NOMO-1 (cell line): ENCODE measurements at regions not wholly inside any gene's neighbourhood (a gene's known extent, or its start where the extent isn't known, plus 50 kb on each side); places are given as distances from the start of the nearest gene placed in this dataset.
"Not testable (repeated sequence)": the region's sequence is repeated elsewhere in the genome, so short reads cannot be mapped to it uniquely, and the experiment has no call there.

ENCODE experiments used
- DNase-seq, 2 experiments: peaks; one replicate each; lab custom pipeline; 2025; ENCODE audit not compliant: unreplicated experiment in 2 of 2; lab: John Stamatoyannopoulos, UW

- no peak for DNase-seq
These were observed 234.5 kb downstream of the THBS2 start for GRCh38 chr6:169019111-169019510.

DNA sequence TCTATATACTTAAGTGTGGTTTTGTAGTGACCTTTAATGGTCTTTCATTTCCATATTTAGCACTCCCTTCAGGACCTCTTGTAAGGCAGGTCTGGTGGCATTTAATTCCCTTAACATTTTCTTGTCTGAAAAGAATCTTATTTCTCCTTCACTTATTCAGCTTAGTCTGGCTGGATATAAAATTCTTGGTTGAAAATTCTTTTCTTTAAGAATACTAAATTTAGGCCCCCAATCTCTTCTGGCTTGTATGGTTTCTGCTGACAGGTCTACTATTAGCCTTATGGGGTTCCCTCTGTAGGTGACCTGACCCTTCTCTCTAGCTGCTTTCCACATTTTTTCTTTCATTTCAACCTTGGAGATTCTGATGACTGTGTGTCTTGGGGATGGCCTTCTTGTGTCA, 236.9 kb downstream of the THBS2 start:
- DNase-seq: no peak

GRCh38 chr6:169014211-169015197, 239.1 kb downstream of the THBS2 start:
- no peak for DNase-seq

- no peak for DNase-seq
These were observed 244.0 kb downstream of the THBS2 start for GRCh38 chr6:169009628-169010027.

DNA sequence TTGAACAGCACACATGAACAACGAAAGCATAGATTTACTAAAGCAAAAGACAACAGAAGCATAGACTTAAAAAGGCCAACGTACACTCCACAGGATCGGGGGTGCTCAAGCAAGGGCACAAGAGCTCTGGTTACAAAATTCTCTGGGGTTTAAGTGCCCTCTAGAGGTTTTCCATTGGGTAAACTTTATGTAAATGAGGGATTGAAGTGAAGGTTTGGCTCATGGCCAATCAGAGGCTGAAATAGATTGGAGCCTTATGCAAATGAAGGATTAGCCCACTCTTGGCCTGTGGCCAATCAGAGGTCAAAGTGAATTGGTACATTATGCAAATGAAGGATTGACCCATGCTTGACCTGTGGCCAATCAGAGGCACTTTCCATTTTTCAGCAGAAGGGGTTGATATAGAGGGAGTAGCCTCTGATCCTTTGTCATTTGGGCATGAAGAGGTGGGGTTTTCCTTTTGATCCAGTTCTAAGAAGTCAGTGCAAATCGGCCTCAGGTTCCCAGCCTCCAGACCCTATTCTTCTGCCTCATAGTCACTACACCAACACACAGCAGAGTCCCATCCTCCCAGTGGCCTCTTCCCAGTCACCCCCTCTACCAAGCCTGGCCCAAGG, 244.9 kb downstream of the THBS2 start:
- no peak for DNase-seq

- no peak for DNase-seq
These were observed 248.5 kb downstream of the THBS2 start for GRCh38 chr6:169005166-169005565.

GRCh38 chr6:169000022-169000421, 253.6 kb downstream of the THBS2 start:
- no peak for DNase-seq

DNA sequence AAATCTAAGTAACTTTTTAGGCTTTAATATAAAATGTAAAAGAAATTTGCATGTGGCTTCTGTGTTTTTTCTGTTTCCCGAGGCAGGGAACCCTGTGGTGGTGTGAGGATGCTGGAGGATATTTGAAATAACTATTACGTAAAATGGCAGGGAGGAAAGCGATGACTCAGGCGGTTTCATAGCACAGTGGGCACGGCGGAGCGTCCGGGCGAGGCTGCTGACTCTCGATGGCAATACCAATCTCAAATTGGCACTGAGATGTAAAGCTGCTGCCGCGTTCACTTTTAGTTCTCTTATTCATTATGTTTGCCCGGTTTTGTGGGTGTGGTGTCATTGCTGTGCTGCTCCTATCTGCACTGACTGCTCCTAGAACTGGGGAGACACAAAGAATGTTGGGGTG, 254.3 kb downstream of the THBS2 start:
- DNase-seq: peak; percentile 18 to 59

GRCh38 chr6:168996356-168996625, 257.4 kb downstream of the THBS2 start:
- no peak for DNase-seq

- no peak for DNase-seq
These were observed 257.9 kb downstream of the THBS2 start for GRCh38 chr6:168995526-168996355.

- DNase-seq: no peak
These were observed 258.7 kb downstream of the THBS2 start for GRCh38 chr6:168994956-168995355.

DNA sequence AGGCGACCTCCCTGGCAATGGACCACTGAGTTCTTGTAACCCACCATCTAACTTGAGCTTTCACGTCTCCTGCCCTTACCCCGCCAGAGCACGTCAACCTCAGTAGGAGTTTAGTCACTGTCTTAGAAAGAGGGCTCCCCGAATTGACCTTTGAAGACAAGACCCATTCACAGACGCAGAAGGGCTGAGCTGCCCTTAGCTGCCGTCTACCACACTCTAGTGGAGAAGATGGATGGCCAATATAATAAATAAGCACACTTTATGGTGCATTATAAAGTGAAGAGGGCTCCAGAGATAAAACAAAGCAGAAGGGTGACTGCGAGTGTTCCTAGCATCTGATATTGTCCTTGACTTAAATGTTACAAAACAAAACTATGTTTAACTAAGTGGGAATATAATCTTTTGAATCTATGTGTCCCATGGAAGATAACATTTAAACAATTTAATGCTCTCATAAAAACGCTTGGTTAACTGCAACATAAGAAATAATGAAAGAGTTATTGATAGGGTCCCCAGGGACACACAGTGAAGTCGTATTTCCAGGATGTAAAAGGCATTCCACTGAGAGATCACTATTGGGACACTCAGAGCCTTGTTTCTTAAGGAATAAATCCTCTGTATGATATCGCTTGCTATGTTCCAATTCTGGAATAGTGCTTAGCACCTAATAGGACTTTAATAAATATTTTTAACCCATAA, 261.1 kb downstream of the THBS2 start:
- no peak for DNase-seq

DNA sequence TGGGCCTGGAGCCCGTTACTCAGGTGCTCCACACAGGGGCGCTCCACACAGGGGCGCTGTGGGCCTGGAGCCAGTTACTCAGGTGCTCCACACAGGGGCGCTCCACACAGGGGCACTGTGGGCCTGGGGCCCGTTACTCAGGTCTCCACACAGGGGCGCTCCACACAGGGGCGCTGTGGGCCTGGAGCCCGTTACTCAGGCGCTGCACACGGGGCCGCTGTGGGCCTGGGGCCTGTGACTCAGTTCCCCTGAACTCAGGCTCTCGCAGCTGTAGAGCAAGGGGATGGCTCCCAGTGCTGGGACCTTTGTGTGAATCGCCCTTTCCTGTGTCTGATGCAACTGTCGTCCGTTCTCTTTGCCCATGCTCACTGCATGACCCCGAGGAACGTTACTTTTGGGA, 262.0 kb downstream of the THBS2 start:
- not testable (repeated sequence) for DNase-seq

- DNase-seq: no peak
These were observed 263.5 kb downstream of the THBS2 start for GRCh38 chr6:168990019-168990751.

- no peak for DNase-seq
These were observed 264.2 kb downstream of the THBS2 start for GRCh38 chr6:168989421-168989820.

DNA sequence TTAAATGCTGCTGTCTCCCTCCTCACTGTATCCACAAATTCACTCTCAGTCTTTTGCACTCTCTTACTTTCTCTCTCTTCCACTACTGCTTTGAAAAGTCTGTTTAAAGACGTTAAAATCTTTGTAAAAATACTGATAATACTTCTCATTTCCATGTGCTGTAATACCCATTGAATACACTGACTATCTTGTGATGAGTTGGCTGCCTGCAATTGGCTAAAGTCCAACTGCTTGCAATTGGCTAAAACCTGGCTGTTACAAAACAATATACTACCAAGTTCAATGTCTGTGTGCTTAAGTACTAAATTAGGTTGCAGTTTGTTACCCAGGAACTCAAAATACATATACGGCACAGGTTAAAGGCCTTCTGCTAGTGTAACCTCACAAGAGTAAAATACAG, 264.8 kb downstream of the THBS2 start:
- no peak for DNase-seq

- DNase-seq: no peak
These were observed 265.4 kb downstream of the THBS2 start for GRCh38 chr6:168988280-168988679.

GRCh38 chr6:168985705-168986104, 267.9 kb downstream of the THBS2 start:
- DNase-seq: no peak

DNA sequence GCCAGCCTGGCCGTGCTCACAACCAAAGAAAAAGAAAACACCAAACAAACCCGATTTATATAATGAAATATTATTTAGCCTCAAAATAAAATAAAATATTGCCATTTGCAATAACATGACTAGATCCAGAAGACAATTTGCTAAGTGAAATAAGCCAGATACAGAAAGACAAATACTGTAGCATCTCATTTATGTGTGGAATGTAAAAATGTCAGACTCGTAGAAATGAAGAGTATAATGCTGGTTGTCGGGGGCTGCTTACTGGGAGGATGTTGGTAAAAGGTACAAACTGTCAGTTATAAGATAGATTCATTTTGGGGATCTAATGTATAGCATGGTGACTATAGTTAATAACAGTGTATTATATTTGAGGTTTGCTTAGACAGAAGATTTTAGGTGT, 269.7 kb downstream of the THBS2 start:
- DNase-seq: no peak

DNA sequence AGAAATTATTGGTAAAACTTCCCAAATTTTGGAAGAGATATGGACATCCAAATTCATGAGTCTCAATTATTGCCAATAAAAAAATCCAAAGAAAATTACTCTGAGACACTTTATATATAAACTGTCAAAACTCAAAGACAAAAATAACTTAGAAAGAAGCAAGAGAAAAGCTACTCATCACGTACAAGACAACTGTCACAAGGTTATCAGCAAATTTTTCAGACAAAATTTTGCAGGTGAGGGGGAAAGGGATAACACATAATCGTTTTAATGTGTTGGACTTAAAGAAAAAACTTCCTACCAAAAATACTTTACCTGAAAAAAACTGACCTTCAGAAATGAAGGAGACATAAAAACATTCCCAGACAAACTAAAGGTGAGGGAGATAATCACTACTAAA, 272.5 kb downstream of the THBS2 start:
- DNase-seq: no peak
